ENCODE measurements at regions not wholly inside any gene's neighbourhood (a gene's known extent, or its start where the extent isn't known, plus 50 kb on each side); places are given as distances from the start of the nearest gene placed in this dataset.

GRCh38 chr5:142498298-142498697, 173.5 kb upstream of the SPRY4 start (continued):
- TF ChIP-seq CERS6 (CRISPR knock-in tag; IDR thresholded peaks at IDR 0.05) (no peak), PCBP1 (IDR thresholded peaks at IDR 0.05; ENCODE audit: borderline replicate concordance, low read depth, low read length) (no peak), RCOR2 (CRISPR knock-in tag; IDR thresholded peaks at IDR 0.05) (no peak), ASH2L (IDR thresholded peaks at IDR 0.05; ENCODE audit: insufficient read length, low read depth, low read length) (no peak), ZBTB38 (CRISPR knock-in tag; IDR thresholded peaks at IDR 0.05) (no peak)

GRCh38 chr5:142495531-142495930, 170.7 kb upstream of the SPRY4 start:
- FAIRE-seq (no peak), ATAC-seq (no peak), DNase-seq (ENCODE audit: low spot score) (no peak)
- Histone ChIP-seq H3K9me3 (ENCODE audit: low read length) (no peaks in the 10 kb centered on the region), H3K27me3 (ENCODE audit: control insufficient read depth in 1 of 2, insufficient read depth in 2 of 2, low read length in 2 of 2) (no peaks in the 10 kb centered on the region), H3K36me3 (replicated peaks in 1 of 2; ENCODE audit: control insufficient read depth in 1 of 2, insufficient read depth in 2 of 2, low read length in 2 of 2) (no peaks in the 10 kb centered on the region), H3K79me2 (ENCODE audit: insufficient read depth, low read length) (no peaks in the 10 kb centered on the region), H3K4me3 (replicated peaks in 1 of 3; ENCODE audit: insufficient read depth in 1 of 3, low read depth in 2 of 3, low read length in 3 of 3) (no peak overlapping the region), H3K4me1 (ENCODE audit: insufficient read depth, low read length) (peaks cover 51% of the 10 kb centered on the region), H3K27ac (ENCODE audit: extremely low read length, insufficient read depth, low read length) (no peak overlapping the region), H3K4me2 (ENCODE audit: low read depth, low read length) (no peak overlapping the region), H2AFZ (ENCODE audit: low read length) (no peak overlapping the region), H3K9ac (ENCODE audit: insufficient read depth, low read depth, low read length) (no peak overlapping the region), H4K20me1 (ENCODE audit: insufficient read depth, low read length) (no peaks in the 10 kb centered on the region)
- POLR2A ChIA-PET = no interaction called here
- 96% methylated on average over 2 of the region's 2 CpGs for WGBS (ENCODE audit: low lambda C conversion rate)
- in situ Hi-C loops (cut with HindIII; ENCODE audit: extremely low pct_ligation_motif_present, low pct_unique_long_range_greater_than_20kb) (no loop called here), intact Hi-C loops (cut with micrococcal nuclease; ENCODE audit: unreplicated experiment) (loop anchor here (10.0 kb wide), 1 partner anchor 929 kb away; no protein-coding TSS in a partner anchor)
- CTCF ChIA-PET (ENCODE audit: low intra/inter-chr PET ratio, low total read pairs) = no interaction called here
- no TSS peak for BruUV-seq (replicated peaks)
- TF ChIP-seq CHCHD3 (CRISPR knock-in tag; IDR thresholded peaks at IDR 0.05) = no peak
- TF ChIP-seq ZNF407 (CRISPR knock-in tag; IDR thresholded peaks at IDR 0.05; ENCODE audit: not compliant biosample characterization) = no peak
- TF ChIP-seq FOSL1 (CRISPR knock-in tag; IDR thresholded peaks at IDR 0.05; ENCODE audit: borderline replicate concordance) = no peak
- no peak for TF ChIP-seq MAX (IDR thresholded peaks at IDR 0.05)
- TF ChIP-seq TRIM22 (IDR thresholded peaks at IDR 0.05) = no peak
- no peak for TF ChIP-seq RARG (CRISPR knock-in tag; IDR thresholded peaks at IDR 0.05; ENCODE audit: low read depth)
- TF ChIP-seq SRSF1 (optimal IDR thresholded peaks at IDR 0.05; ENCODE audit: low read depth, low read length) = no peak
- TF ChIP-seq IKZF1 (IDR thresholded peaks at IDR 0.05) = no peak
- TF ChIP-seq FOSL2 (CRISPR knock-in tag; IDR thresholded peaks at IDR 0.05) = no peak
